ENCODE measurements at regions not wholly inside any gene's neighbourhood (a gene's known extent, or its start where the extent isn't known, plus 50 kb on each side); places are given as distances from the start of the nearest gene placed in this dataset.

DNA sequence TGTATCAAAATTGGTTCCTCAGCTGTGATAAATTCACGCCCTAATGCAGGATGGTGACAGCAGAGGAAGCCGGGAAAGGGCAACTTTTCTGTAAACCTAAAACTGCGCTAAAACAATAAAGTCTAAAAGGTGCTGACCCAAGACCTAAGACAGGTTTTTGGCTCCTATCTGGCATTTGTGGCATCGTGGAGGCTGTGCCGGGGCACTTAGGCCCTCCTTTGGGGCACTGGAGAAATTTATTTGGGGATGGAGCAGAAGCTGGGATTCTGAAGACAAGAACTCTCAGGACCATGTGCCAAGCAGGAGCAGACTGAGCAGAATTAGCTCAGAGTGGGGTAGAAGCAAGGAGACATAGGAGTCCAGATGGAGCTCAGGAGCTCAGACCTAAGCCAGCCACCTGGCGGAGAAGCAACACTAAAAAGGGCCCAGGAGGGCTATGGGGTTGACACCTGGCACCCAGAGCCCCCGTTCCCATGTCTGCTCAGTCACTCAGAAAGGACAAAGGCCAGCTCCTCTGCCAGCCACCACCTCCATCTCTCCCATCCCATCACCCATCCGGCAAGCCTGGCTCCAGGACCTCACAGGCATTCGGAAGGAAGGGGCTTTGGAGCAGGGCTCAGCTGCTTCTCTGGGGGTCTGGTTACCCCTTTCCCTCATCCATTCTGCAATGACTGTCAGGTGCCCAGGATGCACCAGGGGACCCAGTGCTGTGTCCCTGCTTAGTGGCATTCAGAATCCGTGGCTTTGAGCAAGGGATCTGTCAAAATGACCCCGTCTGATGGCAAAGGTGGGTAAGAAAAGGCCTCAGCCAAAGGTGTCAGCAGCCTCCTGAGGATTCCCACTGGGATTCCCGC, 347.7 kb downstream of the NPHP4 start:
- H3K27me3 ChIP-seq (replicated peaks), result no peaks in the 10 kb centered on the region
- peak in 1 of 2 experiments; percentile 28 for DNase-seq (ENCODE audit: low read depth in 1 of 2, low spot score in 2 of 2)

GRCh38 chr1:5643360-5644107, 348.7 kb downstream of the NPHP4 start:
- DNase-seq (ENCODE audit: low read depth in 1 of 2, low spot score in 2 of 2), result peak in 1 of 2 experiments; percentile 25
- Histone ChIP-seq H3K4me1 (replicated peaks) (no peaks in the 10 kb centered on the region), H3K9me3 (replicated peaks) (no peaks in the 10 kb centered on the region), H3K27ac (no peak overlapping the region), H3K27me3 (replicated peaks) (no peaks in the 10 kb centered on the region), H3K4me3 (no peak overlapping the region), H3K36me3 (no peaks in the 10 kb centered on the region)

More for the DNA sequence above, 347.7 kb downstream of the NPHP4 start:
- H3K27ac ChIP-seq, result no peak overlapping the region
- no peak overlapping the region for H3K4me3 ChIP-seq
- H3K36me3 ChIP-seq, result no peaks in the 10 kb centered on the region
- no peaks in the 10 kb centered on the region; the same call in 1 of the 2 replicates for H3K9me3 ChIP-seq (replicated peaks)
- no peaks in the 10 kb centered on the region for H3K4me1 ChIP-seq (replicated peaks)

DNA sequence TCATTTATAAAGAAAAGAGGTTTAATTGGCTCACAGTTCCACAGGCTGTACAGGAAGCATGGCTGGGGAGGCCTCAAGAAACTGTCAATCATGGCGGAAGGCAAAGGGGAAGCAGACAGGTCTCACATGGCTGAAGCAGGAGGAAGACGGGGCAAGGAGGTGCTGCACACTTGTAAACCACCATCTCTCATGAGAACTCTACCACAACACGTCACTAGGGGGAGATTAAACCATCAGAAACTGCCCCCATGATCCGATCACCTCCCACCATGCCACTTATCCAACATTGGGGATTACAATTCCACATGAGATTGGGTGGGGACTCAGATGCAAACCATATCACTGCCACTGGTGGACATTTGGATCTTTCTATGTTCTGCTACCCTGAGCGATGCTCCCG, 351.4 kb downstream of the NPHP4 start:
- Histone ChIP-seq H3K4me1 (replicated peaks) (no peaks in the 10 kb centered on the region), H3K27ac (no peak overlapping the region), H3K27me3 (replicated peaks) (no peaks in the 10 kb centered on the region), H3K4me3 (no peak overlapping the region), H3K9me3 (replicated peaks) (no peaks in the 10 kb centered on the region), H3K36me3 (no peaks in the 10 kb centered on the region)
- DNase-seq (ENCODE audit: low read depth in 1 of 2, low spot score in 2 of 2), result peak in 1 of 2 experiments; percentile 13

- H3K27ac ChIP-seq, result no peak overlapping the region
- no peak overlapping the region for H3K4me3 ChIP-seq
- peak in 1 of 2 experiments; percentile 15 for DNase-seq (ENCODE audit: low read depth in 1 of 2, low spot score in 2 of 2)
- no peaks in the 10 kb centered on the region for H3K36me3 ChIP-seq
- H3K9me3 ChIP-seq (replicated peaks), result no peaks in the 10 kb centered on the region; the same call in 1 of the 2 replicates
- H3K4me1 ChIP-seq (replicated peaks), result no peaks in the 10 kb centered on the region
- no peaks in the 10 kb centered on the region for H3K27me3 ChIP-seq (replicated peaks)
Measured at GRCh38 chr1:5639106-5639722, 353.0 kb downstream of the NPHP4 start.

- H3K9me3 ChIP-seq (replicated peaks), result no peaks in the 10 kb centered on the region; the same call in 1 of the 2 replicates
Measured at GRCh38 chr1:5638582-5638981, 353.6 kb downstream of the NPHP4 start.

GRCh38 chr1:5637171-5637570, 355.1 kb downstream of the NPHP4 start:
- peak; percentile 2 to 16 for DNase-seq (ENCODE audit: low read depth in 1 of 2, low spot score in 2 of 2)
- Histone ChIP-seq H3K4me3 (no peak overlapping the region), H3K4me1 (replicated peaks) (no peaks in the 10 kb centered on the region), H3K27me3 (replicated peaks) (no peaks in the 10 kb centered on the region), H3K27ac (no peak overlapping the region), H3K9me3 (replicated peaks) (no peaks in the 10 kb centered on the region; the same call in 1 of the 2 replicates), H3K36me3 (no peaks in the 10 kb centered on the region)

More at GRCh38 chr1:5638582-5638981, 353.6 kb downstream of the NPHP4 start:
- DNase-seq (ENCODE audit: low read depth in 1 of 2, low spot score in 2 of 2), result peak in 1 of 2 experiments; percentile 14
- H3K36me3 ChIP-seq, result no peaks in the 10 kb centered on the region
- no peaks in the 10 kb centered on the region for H3K4me1 ChIP-seq (replicated peaks)
- no peaks in the 10 kb centered on the region for H3K27me3 ChIP-seq (replicated peaks)
- H3K27ac ChIP-seq, result no peak overlapping the region
- H3K4me3 ChIP-seq, result no peak overlapping the region

DNA sequence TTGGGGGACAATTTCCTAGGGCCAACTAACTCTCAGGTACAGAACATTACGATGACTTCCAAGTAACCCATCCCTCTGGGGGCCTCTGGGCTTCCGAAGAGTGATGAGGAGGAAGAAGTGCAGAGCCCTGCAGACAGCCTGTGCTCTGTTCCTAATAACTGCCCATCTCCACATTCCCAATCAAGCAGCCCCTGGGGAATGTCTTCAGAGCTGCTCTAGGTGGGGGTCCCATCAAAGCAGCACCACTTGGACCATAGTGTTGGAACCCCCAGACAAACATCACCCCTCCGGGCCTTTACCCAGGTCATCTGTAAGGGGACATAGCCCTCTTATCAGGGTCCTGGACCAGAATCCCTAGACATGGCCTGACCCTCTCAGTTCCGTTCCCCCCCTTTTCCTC, 357.3 kb downstream of the NPHP4 start:
- DNase-seq (ENCODE audit: low read depth in 1 of 2, low spot score in 2 of 2), result peak in 1 of 2 experiments; percentile 17

GRCh38 chr1:5632814-5633213, 359.4 kb downstream of the NPHP4 start:
- Histone ChIP-seq H3K36me3 (no peaks in the 10 kb centered on the region), H3K4me1 (replicated peaks) (no peaks in the 10 kb centered on the region), H3K27ac (no peak overlapping the region), H3K27me3 (replicated peaks) (no peaks in the 10 kb centered on the region), H3K4me3 (no peak overlapping the region), H3K9me3 (replicated peaks) (no peaks in the 10 kb centered on the region; the same call in 1 of the 2 replicates)
- DNase-seq (ENCODE audit: low read depth in 1 of 2, low spot score in 2 of 2), result no peak

More for the DNA sequence above, 357.3 kb downstream of the NPHP4 start:
- Histone ChIP-seq H3K9me3 (replicated peaks) (no peaks in the 10 kb centered on the region; the same call in 1 of the 2 replicates), H3K27ac (no peak overlapping the region), H3K27me3 (replicated peaks) (no peaks in the 10 kb centered on the region), H3K4me3 (no peak overlapping the region), H3K4me1 (replicated peaks) (no peaks in the 10 kb centered on the region), H3K36me3 (no peaks in the 10 kb centered on the region)

- Histone ChIP-seq H3K9me3 (replicated peaks) (no peaks in the 10 kb centered on the region; the same call in 1 of the 2 replicates), H3K36me3 (no peaks in the 10 kb centered on the region), H3K4me3 (no peak overlapping the region), H3K4me1 (replicated peaks) (no peaks in the 10 kb centered on the region), H3K27me3 (replicated peaks) (no peaks in the 10 kb centered on the region), H3K27ac (no peak overlapping the region)
- DNase-seq (ENCODE audit: low read depth in 1 of 2, low spot score in 2 of 2), result peak in 1 of 2 experiments; percentile 16
Measured at GRCh38 chr1:5632224-5632623, 360.0 kb downstream of the NPHP4 start.

GRCh38 chr1:5628416-5628815, 363.8 kb downstream of the NPHP4 start:
- no peaks in the 10 kb centered on the region for H3K36me3 ChIP-seq

GRCh38 chr1:5623399-5623798, 368.8 kb downstream of the NPHP4 start:
- no peak for DNase-seq (ENCODE audit: low read depth in 1 of 2, low spot score in 2 of 2)
- H3K9me3 ChIP-seq (replicated peaks), result no peaks in the 10 kb centered on the region
- H3K36me3 ChIP-seq, result no peaks in the 10 kb centered on the region
- no peak overlapping the region for H3K4me3 ChIP-seq
- no peaks in the 10 kb centered on the region for H3K27me3 ChIP-seq (replicated peaks)
- H3K4me1 ChIP-seq (replicated peaks), result no peaks in the 10 kb centered on the region
- H3K27ac ChIP-seq, result no peak overlapping the region

More at GRCh38 chr1:5628416-5628815, 363.8 kb downstream of the NPHP4 start:
- Histone ChIP-seq H3K4me3 (no peak overlapping the region), H3K4me1 (replicated peaks) (no peaks in the 10 kb centered on the region), H3K27me3 (replicated peaks) (no peaks in the 10 kb centered on the region), H3K9me3 (replicated peaks) (no peaks in the 10 kb centered on the region), H3K27ac (no peak overlapping the region)
- DNase-seq (ENCODE audit: low read depth in 1 of 2, low spot score in 2 of 2), result no peak

- no peaks in the 10 kb centered on the region for H3K9me3 ChIP-seq (replicated peaks)
- no peaks in the 10 kb centered on the region for H3K36me3 ChIP-seq
- H3K4me3 ChIP-seq, result no peak overlapping the region
- H3K27me3 ChIP-seq (replicated peaks), result no peaks in the 10 kb centered on the region
- H3K4me1 ChIP-seq (replicated peaks), result no peaks in the 10 kb centered on the region
- H3K27ac ChIP-seq, result no peak overlapping the region
- no peak for DNase-seq (ENCODE audit: low read depth in 1 of 2, low spot score in 2 of 2)
Measured at GRCh38 chr1:5622412-5622811, 369.8 kb downstream of the NPHP4 start.

DNA sequence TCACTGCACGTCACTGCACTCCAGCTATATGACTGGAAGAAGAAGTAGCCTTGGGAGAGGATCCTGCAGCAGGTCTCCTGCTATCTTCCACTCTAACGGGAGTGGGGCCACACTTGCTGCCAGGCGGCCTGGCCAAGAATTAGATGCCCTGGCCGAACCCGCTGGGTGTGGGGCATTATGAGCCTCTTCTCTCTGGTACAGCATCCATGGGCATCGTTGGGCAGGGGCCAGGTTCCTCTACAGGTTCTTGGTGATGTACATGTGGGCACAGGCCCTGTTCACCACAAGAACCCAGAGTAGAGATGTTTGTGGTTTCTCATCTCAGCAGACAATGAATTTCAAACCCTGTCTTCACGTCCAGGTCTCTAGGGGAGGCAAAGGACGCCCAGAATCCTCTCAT, 370.5 kb downstream of the NPHP4 start:
- Histone ChIP-seq H3K27ac (no peak overlapping the region), H3K9me3 (replicated peaks) (no peaks in the 10 kb centered on the region), H3K36me3 (no peaks in the 10 kb centered on the region), H3K4me3 (no peak overlapping the region), H3K4me1 (replicated peaks) (no peaks in the 10 kb centered on the region), H3K27me3 (replicated peaks) (no peaks in the 10 kb centered on the region)
- DNase-seq (ENCODE audit: low read depth in 1 of 2, low spot score in 2 of 2), result no peak
